ENCODE measurements at regions not wholly inside any gene's neighbourhood (a gene's known extent, or its start where the extent isn't known, plus 50 kb on each side); places are given as distances from the start of the nearest gene placed in this dataset.

- no peak overlapping the region for H2BK5ac ChIP-seq (ENCODE audit: low read length)
- no peak overlapping the region for H3K18ac ChIP-seq (ENCODE audit: low read length)
- no peak overlapping the region for H2AK5ac ChIP-seq (ENCODE audit: low read length)
- H3K27ac ChIP-seq (ENCODE audit: low read depth, low read length), result no peak overlapping the region
- no peaks in the 10 kb centered on the region for H3K79me1 ChIP-seq (ENCODE audit: low read length)
- H2BK120ac ChIP-seq (ENCODE audit: low read depth, low read length), result no peak overlapping the region
- no peak overlapping the region for H3K4me2 ChIP-seq (ENCODE audit: low read length)
- no peak overlapping the region for H3K4me3 ChIP-seq (ENCODE audit: low read length)
- H2BK15ac ChIP-seq (replicated peaks; ENCODE audit: low read depth), result no peak overlapping the region
- H3K79me2 ChIP-seq (ENCODE audit: control insufficient read depth, insufficient read depth, low read length), result no peaks in the 10 kb centered on the region
- no CpG with 5 or more reads among the region's 2 CpGs for WGBS (ENCODE audit: extremely low coverage, insufficient coverage, low lambda C conversion rate)
- H3K36me3 ChIP-seq (ENCODE audit: control insufficient read depth, insufficient read depth, low read length), result no peaks in the 10 kb centered on the region
- H4K8ac ChIP-seq (ENCODE audit: low read depth, low read length), result no peak overlapping the region
- H3K27me3 ChIP-seq (ENCODE audit: insufficient read depth, low read length, poor library complexity), result no peaks in the 10 kb centered on the region
- H3K4ac ChIP-seq (ENCODE audit: low read depth, low read length), result no peak overlapping the region
- no peaks in the 10 kb centered on the region for H3K4me1 ChIP-seq (ENCODE audit: control insufficient read depth, low read depth, low read length)
- H3K56ac ChIP-seq (ENCODE audit: low read length), result no peak overlapping the region
- H4K5ac ChIP-seq (ENCODE audit: low read length), result no peak overlapping the region
- H3K9ac ChIP-seq (ENCODE audit: low read length), result no peak overlapping the region
- H3K23ac ChIP-seq (ENCODE audit: low read length), result no peak overlapping the region
- DNase-seq, result peak; percentile 6
Measured at GRCh38 chr2:220858101-220858500, 714.0 kb downstream of the EPHA4 start.

DNA sequence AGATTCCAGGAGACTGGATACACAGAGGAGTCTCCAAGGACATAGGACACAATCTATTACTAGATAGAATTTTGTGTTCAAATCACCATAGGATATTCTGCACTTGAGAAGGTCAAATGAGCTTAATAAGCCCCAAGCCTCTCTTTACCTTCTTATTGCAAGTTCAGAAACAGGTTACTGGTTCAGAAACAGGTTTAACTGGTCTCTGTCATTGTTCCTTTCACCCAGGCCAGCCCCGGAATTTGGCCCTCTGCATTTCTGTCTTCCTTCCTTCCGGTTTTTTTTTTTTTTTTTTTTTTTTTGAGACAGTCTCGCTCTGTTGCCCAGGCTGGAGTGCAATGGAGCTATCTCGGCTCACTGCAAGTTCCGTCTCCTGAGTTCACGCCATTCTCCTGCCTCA, 700.2 kb downstream of the EPHA4 start:
- Histone ChIP-seq H3K36me3 (ENCODE audit: control insufficient read depth, insufficient read depth, low read length) (no peaks in the 10 kb centered on the region), H3K23ac (ENCODE audit: low read length) (no peak overlapping the region), H3K18ac (ENCODE audit: low read length) (no peak overlapping the region), H3K4ac (ENCODE audit: low read depth, low read length) (no peak overlapping the region), H3K56ac (ENCODE audit: low read length) (no peak overlapping the region), H3K4me2 (ENCODE audit: low read length) (no peak overlapping the region), H3K27ac (ENCODE audit: low read depth, low read length) (no peak overlapping the region), H3K4me3 (ENCODE audit: low read length) (no peak overlapping the region), H4K8ac (ENCODE audit: low read depth, low read length) (no peak overlapping the region), H3K79me2 (ENCODE audit: control insufficient read depth, insufficient read depth, low read length) (no peaks in the 10 kb centered on the region), H3K4me1 (ENCODE audit: control insufficient read depth, low read depth, low read length) (no peaks in the 10 kb centered on the region), H2BK5ac (ENCODE audit: low read length) (no peak overlapping the region), H2BK120ac (ENCODE audit: low read depth, low read length) (no peak overlapping the region), H4K5ac (ENCODE audit: low read length) (no peak overlapping the region), H3K9ac (ENCODE audit: low read length) (no peak overlapping the region), H2AK5ac (ENCODE audit: low read length) (no peak overlapping the region), H3K27me3 (ENCODE audit: insufficient read depth, low read length, poor library complexity) (no peaks in the 10 kb centered on the region), H3K79me1 (ENCODE audit: low read length) (no peaks in the 10 kb centered on the region), H2BK15ac (replicated peaks; ENCODE audit: low read depth) (no peak overlapping the region)
- WGBS (ENCODE audit: extremely low coverage, insufficient coverage, low lambda C conversion rate), result no CpG with 5 or more reads among the region's 6 CpGs
- DNase-seq, result no peak

DNA sequence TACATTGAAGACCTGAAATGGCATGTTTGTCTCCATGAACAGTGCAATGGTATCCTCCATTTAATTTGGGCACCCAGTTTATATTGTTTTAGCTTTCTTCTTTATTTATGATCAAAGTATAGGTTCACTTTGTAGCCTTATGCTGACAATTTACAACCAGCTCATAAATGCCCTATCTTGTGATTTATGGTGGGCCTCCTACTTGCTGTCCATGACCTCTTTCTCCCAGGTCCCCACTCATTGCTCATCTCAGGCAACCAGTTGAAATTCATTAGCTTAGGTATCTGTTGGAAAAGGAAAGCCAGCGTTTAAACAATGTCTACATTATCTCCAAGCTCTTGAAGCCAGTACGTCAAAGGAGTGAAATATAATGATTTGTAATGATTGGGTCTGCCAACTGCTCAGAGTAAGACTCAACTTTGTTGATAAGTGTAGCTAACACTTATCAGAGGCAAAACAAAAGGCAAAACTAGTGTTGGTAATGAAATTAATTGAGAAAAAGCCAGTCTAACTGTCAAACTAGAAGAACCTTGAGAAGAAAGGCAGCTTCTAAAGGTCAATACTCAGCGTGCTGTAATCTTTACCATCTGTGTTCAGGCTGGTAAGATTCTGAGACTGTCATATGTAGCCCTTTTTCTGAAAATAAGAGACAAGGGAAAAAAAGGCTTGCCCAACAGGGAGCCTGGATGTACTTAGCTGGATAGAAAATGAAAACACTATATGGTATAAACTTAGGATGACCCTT, 695.9 kb downstream of the EPHA4 start:
- Histone ChIP-seq H3K56ac (ENCODE audit: low read length) (no peak overlapping the region), H2AK5ac (ENCODE audit: low read length) (no peak overlapping the region), H3K4me3 (ENCODE audit: low read length) (no peak overlapping the region), H3K27ac (ENCODE audit: low read depth, low read length) (no peak overlapping the region), H3K4ac (ENCODE audit: low read depth, low read length) (no peak overlapping the region), H3K36me3 (ENCODE audit: control insufficient read depth, insufficient read depth, low read length) (no peaks in the 10 kb centered on the region), H3K4me2 (ENCODE audit: low read length) (no peak overlapping the region), H2BK5ac (ENCODE audit: low read length) (no peak overlapping the region), H4K5ac (ENCODE audit: low read length) (no peak overlapping the region), H3K9ac (ENCODE audit: low read length) (no peak overlapping the region), H2BK15ac (replicated peaks; ENCODE audit: low read depth) (no peak overlapping the region), H3K18ac (ENCODE audit: low read length) (no peak overlapping the region), H4K8ac (ENCODE audit: low read depth, low read length) (no peak overlapping the region), H2BK120ac (ENCODE audit: low read depth, low read length) (no peak overlapping the region), H3K79me2 (ENCODE audit: control insufficient read depth, insufficient read depth, low read length) (no peaks in the 10 kb centered on the region), H3K4me1 (ENCODE audit: control insufficient read depth, low read depth, low read length) (no peaks in the 10 kb centered on the region), H3K27me3 (ENCODE audit: insufficient read depth, low read length, poor library complexity) (no peaks in the 10 kb centered on the region), H3K23ac (ENCODE audit: low read length) (no peak overlapping the region), H3K79me1 (ENCODE audit: low read length) (no peaks in the 10 kb centered on the region)
- no CpG with 5 or more reads among the region's 3 CpGs for WGBS (ENCODE audit: extremely low coverage, insufficient coverage, low lambda C conversion rate)
- no peak for DNase-seq

DNA sequence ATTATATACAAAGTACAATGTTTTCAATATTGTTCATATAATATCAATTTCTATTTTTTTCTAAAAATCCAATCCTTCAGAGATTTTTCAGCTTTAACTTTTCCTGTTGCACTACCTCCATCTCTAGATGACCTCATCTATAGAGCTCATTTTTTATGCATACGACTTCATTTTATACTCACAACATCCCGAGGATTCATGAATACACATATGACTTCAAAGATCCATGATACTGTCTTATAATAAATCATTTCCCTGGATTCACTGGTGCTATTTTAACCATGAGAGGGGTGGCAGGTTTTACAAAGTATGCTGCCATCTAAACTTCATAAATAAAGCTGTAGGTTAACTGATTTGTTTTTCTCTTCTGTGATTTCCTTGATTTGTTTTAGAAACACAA, 694.6 kb downstream of the EPHA4 start:
- Histone ChIP-seq H3K79me2 (ENCODE audit: control insufficient read depth, insufficient read depth, low read length) (no peaks in the 10 kb centered on the region), H3K27ac (ENCODE audit: low read depth, low read length) (no peak overlapping the region), H3K9ac (ENCODE audit: low read length) (no peak overlapping the region), H3K36me3 (ENCODE audit: control insufficient read depth, insufficient read depth, low read length) (no peaks in the 10 kb centered on the region), H3K4me3 (ENCODE audit: low read length) (no peak overlapping the region), H3K79me1 (ENCODE audit: low read length) (no peaks in the 10 kb centered on the region), H3K4me2 (ENCODE audit: low read length) (no peak overlapping the region), H3K23ac (ENCODE audit: low read length) (no peak overlapping the region), H3K4me1 (ENCODE audit: control insufficient read depth, low read depth, low read length) (no peaks in the 10 kb centered on the region), H3K27me3 (ENCODE audit: insufficient read depth, low read length, poor library complexity) (no peaks in the 10 kb centered on the region), H2AK5ac (ENCODE audit: low read length) (no peak overlapping the region), H2BK5ac (ENCODE audit: low read length) (no peak overlapping the region), H3K56ac (ENCODE audit: low read length) (no peak overlapping the region), H3K4ac (ENCODE audit: low read depth, low read length) (no peak overlapping the region), H4K5ac (ENCODE audit: low read length) (no peak overlapping the region), H2BK120ac (ENCODE audit: low read depth, low read length) (no peak overlapping the region), H4K8ac (ENCODE audit: low read depth, low read length) (no peak overlapping the region), H3K18ac (ENCODE audit: low read length) (no peak overlapping the region), H2BK15ac (replicated peaks; ENCODE audit: low read depth) (no peak overlapping the region)
- no peak for DNase-seq
- 100% methylated on average over 2 of the region's 2 CpGs for WGBS (ENCODE audit: extremely low coverage, insufficient coverage, low lambda C conversion rate)

- H3K79me1 ChIP-seq (ENCODE audit: low read length), result no peaks in the 10 kb centered on the region
- H4K5ac ChIP-seq (ENCODE audit: low read length), result no peak overlapping the region
- H2BK5ac ChIP-seq (ENCODE audit: low read length), result no peak overlapping the region
- no peak overlapping the region for H3K9ac ChIP-seq (ENCODE audit: low read length)
- no peak overlapping the region for H3K4me2 ChIP-seq (ENCODE audit: low read length)
- no peak overlapping the region for H2BK15ac ChIP-seq (replicated peaks; ENCODE audit: low read depth)
- no peak overlapping the region for H3K23ac ChIP-seq (ENCODE audit: low read length)
- H2BK120ac ChIP-seq (ENCODE audit: low read depth, low read length), result no peak overlapping the region
- no peaks in the 10 kb centered on the region for H3K79me2 ChIP-seq (ENCODE audit: control insufficient read depth, insufficient read depth, low read length)
- no peak overlapping the region for H4K8ac ChIP-seq (ENCODE audit: low read depth, low read length)
- DNase-seq, result no peak
- no peak overlapping the region for H2AK5ac ChIP-seq (ENCODE audit: low read length)
- no peaks in the 10 kb centered on the region for H3K36me3 ChIP-seq (ENCODE audit: control insufficient read depth, insufficient read depth, low read length)
- no peak overlapping the region for H3K18ac ChIP-seq (ENCODE audit: low read length)
- no peak overlapping the region for H3K4ac ChIP-seq (ENCODE audit: low read depth, low read length)
- H3K4me3 ChIP-seq (ENCODE audit: low read length), result no peak overlapping the region
- H3K56ac ChIP-seq (ENCODE audit: low read length), result no peak overlapping the region
- H3K27ac ChIP-seq (ENCODE audit: low read depth, low read length), result no peak overlapping the region
- H3K27me3 ChIP-seq (ENCODE audit: insufficient read depth, low read length, poor library complexity), result no peaks in the 10 kb centered on the region
- 100% methylated on average over 1 of the region's 4 CpGs for WGBS (ENCODE audit: extremely low coverage, insufficient coverage, low lambda C conversion rate)
- no peaks in the 10 kb centered on the region for H3K4me1 ChIP-seq (ENCODE audit: control insufficient read depth, low read depth, low read length)
Measured at GRCh38 chr2:220877897-220878296, 694.2 kb downstream of the EPHA4 start.

Data from mesendoderm (in vitro differentiated cells).